Left ventricle myocardium superior (tissue), 1 donor: ENCODE measurements at regions not wholly inside any gene's neighbourhood (a gene's known extent, or its start where the extent isn't known, plus 50 kb on each side); places are given as distances from the start of the nearest gene placed in this dataset.
"Not testable (repeated sequence)": the region's sequence is repeated elsewhere in the genome, so short reads cannot be mapped to it uniquely, and the experiment has no call there.

ENCODE experiments used
- ATAC-seq: fragments of 200-7000 bp; cut with Tn5 transposase; one replicate; pipeline ENCODE4 v1.9.1; 2020; ENCODE audit warnings: mild to moderate bottlenecking, moderate library complexity
- DNase-seq: peaks from one replicate; pipeline ENCODE4 v3.0.0-alpha.2; 2020
- intact Hi-C: fragments of 100-400 bp; cut with micrococcal nuclease; formaldehyde crosslinking; loops from one replicate; pipeline ENCODE4 v1.11.0; 2022
- donor health status: DM: no; HTN: yes; CAD: no; lungs with severe emphysema.

DNA sequence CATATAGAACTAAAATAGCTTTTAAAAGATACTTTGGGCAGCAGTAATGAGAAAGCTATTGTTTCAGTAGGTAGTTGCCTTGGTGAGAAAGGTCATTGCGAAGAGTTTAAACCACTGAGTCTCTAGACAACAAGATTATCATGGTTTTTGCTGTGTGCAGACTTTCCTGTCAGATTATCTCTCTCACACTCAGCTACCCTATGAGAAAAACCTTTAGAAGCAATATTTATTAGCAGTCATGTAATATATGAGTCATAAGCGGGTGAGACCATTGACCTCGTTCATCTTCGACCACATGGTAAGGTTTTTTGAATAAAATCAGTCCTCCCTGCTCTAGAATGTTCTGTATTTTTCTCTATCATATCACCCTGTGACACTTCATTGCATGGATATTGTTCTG lies 59.9 kb downstream of the GPR65 start:
- intact Hi-C loops = no loop called here
- ATAC-seq = no peak
- no peak for DNase-seq

DNA sequence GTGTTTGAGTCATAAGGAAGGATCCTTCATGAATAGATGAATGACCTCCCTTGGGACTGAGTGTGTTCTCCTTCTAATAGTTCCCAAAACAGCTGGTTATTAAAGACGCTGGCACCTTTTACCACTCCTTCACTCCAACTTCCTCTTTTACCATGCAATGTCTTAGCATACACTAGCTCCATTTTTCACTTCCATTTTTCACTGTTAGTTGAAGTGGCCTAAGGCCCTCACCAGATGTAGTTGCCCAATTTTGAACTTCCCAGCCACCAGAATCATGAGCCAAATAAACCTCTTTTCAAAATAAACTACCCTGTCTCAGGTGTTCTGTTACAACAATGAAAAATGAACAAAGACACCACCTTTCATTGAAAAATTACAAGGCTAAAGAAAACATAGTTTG lies 64.7 kb downstream of the GPR65 start:
- no peak for ATAC-seq
- intact Hi-C loops = no loop called here
- DNase-seq = no peak

DNA sequence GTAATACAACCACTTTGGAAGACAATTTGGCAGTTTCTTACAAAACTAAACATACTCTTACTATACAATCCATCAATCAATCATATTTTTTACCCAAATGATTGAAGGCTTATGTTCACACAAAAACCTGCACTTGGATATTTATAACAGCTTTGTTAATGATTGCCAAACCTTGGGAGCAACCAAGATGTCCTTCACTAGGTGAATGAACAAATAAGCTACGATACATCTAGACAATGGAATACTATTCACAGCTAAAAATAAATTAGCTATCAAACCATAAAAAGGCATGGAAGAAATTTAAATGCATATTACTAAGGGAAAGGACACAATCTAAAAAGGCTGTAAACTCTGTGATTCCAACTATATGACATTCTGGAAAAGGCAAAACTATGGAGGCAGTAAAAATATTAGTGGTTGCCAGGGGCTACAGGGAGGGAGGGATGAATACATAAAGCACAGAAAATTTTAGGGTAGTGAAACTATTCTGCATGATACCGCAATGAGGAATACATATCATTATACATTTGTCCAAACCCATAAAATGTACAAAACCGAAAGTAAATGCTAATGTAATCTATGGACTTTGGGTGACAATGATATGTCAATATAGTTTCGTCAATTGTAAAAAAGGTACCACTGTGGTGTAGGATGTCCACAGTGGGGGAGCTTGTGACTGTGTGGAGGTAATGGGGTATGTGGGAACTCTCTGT lies 70.5 kb downstream of the GPR65 start:
- DNase-seq (no peak), ATAC-seq (no peak)
- intact Hi-C loops = no loop called here

DNA sequence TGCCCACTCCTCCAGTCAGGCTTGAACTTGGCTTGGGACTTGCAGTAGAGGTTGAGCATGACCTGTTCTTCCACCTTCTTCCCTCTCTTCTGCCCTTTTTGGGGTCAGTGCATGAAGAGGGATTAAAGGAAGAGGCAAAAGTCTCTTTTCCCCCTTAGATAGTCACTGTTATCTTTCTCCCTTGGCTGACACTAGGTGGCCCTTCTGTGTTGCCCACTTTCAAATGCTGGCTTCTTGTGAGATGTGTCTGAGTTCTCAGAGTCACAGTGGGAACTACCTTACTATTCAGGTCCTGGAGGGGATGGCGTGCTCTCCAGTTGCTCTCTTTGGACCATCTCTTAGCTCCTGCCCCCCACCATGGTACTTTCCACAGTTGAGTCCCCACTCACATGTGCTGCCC lies 73.6 kb downstream of the GPR65 start:
- no peak for DNase-seq
- no peak for ATAC-seq
- intact Hi-C loops = no loop called here

DNA sequence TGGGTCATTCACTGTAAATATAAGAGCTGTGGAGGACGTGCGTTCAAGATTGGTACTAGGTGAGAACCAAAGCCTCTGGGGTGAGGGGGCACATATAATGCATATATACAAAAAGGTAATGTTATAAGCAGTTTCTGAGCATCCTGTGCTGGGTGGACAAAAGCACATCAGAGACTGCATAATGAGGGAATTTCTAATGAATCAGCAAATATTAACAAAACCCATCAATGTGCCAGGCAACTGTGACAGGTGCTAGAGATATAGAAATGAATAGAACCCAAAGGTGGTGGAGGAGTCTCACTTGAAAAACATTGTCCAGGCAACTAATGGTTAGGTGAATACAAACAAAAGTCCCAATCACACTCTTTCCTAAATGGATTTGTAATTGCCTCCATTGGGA lies 74.7 kb downstream of the GPR65 start:
- ATAC-seq = no peak
- DNase-seq = no peak

DNA sequence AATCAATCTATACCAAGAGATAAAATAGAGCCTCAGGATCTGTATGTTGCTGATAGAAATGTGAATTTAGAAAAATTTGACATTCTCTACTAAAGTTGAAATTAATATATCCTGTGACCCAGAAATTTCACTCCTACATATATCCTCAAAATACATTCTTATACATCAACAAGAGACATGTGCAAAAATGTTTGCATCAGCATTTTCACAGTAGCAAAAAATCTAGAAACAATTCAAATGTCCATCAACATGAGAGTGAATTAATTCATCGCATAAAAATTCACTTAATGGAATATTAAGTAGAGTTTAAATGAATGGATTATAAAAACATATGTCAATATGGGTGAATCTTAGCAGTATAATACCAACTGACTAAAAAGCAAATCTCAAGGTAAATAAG lies 80.8 kb downstream of the GPR65 start:
- DNase-seq = no peak
- intact Hi-C loops = no loop called here
- no peak for ATAC-seq

More for the DNA sequence above, 74.7 kb downstream of the GPR65 start:
- intact Hi-C loops = no loop called here

DNA sequence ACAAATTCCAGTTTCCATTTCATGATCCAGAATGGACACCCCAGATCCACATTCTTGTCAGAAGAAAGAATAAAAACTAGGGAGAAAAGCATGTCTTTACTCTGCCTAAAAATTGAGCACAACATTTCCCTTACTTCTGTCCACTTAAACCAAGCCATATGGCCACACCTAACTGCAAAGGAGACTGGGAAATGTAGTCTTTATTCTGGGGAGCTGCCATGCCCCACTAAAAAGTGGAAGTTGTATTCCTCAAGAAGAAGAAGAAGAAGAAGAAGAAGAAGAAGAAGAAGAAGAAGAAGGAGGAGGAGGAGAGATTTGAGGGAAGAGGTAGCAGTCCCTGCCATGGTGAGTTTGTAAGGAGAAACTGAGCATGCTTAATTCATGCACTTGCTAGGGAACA lies 84.5 kb downstream of the GPR65 start:
- no peak for ATAC-seq
- DNase-seq = no peak
- intact Hi-C loops = no loop called here

DNA sequence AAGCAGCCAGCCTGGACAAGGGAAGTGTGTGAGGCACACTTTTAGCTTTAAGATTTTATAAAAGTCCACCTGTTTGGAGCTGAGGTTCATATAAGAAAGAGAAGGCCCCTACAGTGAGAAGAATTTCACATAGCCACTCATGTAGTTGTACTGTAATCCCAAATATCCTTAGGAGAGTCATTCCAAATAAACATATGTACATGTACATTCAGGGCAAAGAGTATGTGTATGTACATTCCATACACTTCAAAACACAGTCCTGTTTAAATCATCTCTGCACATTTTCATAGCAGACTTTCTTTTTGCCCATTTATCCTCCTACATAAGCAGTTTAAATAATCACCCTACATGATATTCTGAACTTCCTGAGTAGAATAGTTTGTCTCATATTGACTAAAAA lies 87.6 kb downstream of the GPR65 start:
- ATAC-seq (no peak), DNase-seq (no peak)
- intact Hi-C loops = no loop called here

DNA sequence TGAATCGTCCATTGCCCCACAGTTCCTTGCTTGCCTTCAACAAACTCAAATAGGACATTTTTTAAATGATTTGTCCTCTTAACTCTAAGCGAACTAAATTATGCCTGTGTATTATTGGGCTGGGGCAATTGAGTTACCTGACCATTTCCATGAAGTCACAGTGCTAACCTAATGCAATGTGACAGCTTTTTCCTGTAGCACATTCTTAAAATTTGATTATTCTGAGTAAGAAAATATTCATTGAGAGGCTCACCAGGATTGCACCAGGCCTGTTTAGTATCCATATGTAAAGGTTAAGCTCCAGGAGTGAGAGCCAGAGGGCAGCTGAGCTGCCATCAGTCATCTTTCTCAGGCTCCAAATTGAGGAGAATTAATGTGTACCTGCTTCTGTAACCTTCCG lies 90.9 kb downstream of the GPR65 start:
- no peak for DNase-seq
- no peak for ATAC-seq
- intact Hi-C loops = no loop called here

DNA sequence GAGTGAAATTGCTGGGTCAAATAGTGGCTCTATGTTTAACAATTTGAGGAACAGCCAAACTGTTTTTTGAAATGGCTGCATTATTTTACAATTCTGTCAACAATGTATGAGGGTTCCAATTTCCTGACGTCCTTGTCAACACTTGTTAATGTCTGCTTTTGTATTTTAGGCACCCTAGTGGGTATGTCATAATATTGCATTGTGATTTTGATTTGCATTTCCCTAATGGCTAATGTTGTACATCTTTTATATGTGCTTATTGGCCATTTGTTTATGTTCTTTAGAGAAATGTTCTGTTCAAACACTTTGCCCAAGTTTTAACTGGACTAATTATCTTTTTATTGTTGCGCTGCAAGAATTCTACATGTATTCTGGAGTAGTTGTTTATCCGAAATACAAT lies 93.2 kb downstream of the GPR65 start:
- DNase-seq (no peak), ATAC-seq (no peak)
- intact Hi-C loops = no loop called here

DNA sequence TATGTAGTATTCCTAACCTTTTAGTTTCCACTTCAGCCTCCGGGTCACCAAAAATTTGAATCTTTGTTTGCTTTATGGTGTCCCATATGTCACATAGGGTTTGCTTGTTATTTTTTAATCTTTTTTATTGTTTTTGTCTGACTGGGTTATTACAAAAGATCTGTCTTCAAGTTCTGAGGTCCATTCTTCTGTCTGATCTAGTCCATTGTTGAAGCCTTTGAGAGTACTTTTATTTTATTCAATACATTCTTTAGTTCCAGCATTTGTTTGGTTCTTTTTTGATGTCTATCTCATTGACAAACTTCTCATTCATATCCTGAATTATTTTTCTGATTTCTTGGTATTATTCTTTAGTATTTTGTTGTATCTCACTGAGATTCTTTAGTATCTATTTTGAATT lies 99.8 kb downstream of the GPR65 start:
- no peak for DNase-seq
- no peak for ATAC-seq
- intact Hi-C loops = no loop called here

DNA sequence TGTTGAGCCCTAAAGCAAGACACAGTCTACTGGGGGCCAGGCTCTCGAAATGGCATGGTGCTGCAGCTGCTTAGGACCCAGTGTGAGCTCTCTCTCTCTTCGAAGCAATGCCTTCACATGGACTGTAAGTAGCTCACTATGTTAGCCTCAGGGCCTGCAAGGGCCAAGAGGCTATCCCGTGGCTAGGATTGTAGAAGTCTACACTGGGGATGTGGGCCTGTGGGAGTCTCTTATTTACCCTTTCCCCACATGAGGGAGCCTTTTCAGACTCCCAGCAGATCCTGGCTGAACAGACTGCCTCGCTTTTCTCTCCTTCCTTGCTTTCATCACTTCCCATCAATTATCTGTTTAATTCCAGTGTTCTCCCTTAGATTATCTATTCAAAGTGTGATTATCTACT lies 101.4 kb downstream of the GPR65 start:
- DNase-seq (no peak), ATAC-seq (no peak)
- intact Hi-C loops = no loop called here

DNA sequence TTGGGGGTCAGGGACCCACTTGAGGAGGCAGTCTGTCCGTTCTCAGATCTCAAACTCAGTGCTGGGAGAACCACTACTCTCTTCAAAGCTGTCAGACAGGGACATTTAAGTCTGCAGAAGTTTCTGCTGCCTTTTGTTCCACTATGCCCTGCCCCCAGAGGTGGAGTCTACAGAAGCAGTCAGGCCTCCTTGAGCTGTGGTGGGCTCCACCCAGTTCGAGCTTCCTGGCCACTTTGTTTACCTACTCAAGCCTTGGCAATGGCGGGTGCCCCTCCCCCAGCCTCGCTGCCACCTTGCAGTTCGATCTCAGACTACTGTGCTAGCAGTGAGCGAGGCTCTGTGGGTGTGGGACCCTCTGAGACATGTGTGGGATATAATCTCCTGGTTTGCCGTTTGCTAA lies 122.7 kb downstream of the GPR65 start:
- DNase-seq, ATAC-seq, intact Hi-C loops: not testable (repeated sequence)

DNA sequence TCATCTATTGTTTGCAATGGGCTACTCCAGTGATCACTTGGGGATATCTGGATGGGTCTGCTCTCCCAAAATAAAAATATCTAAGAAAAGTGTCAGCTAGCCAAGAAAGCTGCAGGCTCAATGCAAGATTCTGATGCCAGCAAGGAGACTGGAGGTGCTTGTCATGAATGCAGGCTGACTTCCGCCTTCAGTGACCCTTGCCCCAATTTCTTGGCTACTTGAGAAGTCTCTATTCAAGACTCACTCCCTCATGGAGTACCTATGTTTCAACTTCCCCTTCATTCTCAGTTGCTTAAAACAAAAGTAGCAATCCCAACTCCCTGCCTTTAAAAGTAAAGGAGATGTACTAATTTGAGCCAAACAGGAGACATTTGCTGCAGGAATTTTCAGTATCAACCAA lies 123.9 kb downstream of the GPR65 start:
- intact Hi-C loops = no loop called here
- ATAC-seq = no peak
- no peak for DNase-seq

DNA sequence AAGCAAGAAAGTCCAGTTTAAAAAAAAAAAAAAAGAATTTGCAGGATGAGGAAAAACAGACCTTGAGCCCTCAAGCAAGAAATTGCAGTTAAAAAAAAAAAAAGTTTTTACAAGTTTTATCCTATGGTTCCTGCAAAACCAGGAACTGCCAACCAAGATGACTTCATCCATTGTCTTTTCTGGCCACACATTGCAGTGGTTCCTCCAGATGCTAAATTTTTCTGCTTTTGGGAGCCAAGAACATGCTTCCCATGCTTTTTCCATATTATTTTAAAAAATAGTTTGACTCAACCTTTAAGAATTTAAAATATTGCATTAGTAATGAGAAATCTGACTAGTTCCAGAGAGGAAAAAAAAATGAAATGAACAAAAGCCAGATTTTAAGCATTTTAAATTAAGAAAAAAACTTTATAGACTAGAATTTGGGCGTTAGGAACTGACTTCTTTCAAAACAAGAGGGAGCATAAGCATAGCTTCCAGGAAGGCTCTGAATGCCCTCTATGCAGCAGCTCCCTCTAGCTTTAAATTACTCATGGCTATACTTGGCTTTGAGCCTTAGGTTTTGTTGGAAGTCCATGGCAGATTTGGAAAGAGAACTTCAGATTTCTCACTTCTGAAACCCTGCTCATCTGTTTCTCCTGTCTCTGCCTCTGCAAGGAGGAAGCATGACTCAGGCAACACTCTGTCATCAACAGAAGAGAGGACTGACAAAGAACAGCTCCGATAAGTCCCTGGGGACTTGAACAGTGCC lies 124.5 kb downstream of the GPR65 start:
- intact Hi-C loops = no loop called here
- DNase-seq (no peak), ATAC-seq (peak; percentile 94)

DNA sequence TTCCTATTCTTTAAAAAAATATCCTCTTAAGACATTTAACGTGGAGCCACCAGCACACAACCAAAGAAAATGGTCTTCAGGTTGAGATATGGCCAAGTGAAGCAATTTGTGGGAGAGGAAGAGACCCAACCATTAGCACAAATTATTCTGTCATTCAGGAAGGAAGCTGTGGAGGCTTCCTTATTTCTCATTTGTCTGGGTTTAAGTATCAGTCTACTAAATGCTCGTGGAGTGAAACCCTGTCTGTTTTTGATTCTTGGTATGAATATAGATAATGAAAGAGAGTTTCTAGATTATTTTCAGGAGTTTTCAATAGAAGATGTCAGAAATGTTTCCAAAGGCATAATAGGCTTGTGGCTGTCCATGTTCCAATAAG lies 125.1 kb downstream of the GPR65 start:
- DNase-seq = no peak
- intact Hi-C loops = no loop called here
- ATAC-seq = peak; percentile 62
